22Rv1 (cell line): ENCODE measurements at regions not wholly inside any gene's neighbourhood (a gene's known extent, or its start where the extent isn't known, plus 50 kb on each side); places are given as distances from the start of the nearest gene placed in this dataset.

Source experiments
- ZFX ChIP-seq: fragments of 450-650 bp; IDR thresholded peaks from 2 replicates; pipeline ENCODE4 v1.6.1; 2017; ENCODE audit warnings: antibody characterized with exemption, borderline replicate concordance
- TF ChIP-seq, protein P1 (sequence below): fragments of 450-650 bp; IDR thresholded peaks from 2 replicates; pipeline ENCODE4 v1.5.1; 2017; ENCODE audit warnings: mild to moderate bottlenecking

DNA sequence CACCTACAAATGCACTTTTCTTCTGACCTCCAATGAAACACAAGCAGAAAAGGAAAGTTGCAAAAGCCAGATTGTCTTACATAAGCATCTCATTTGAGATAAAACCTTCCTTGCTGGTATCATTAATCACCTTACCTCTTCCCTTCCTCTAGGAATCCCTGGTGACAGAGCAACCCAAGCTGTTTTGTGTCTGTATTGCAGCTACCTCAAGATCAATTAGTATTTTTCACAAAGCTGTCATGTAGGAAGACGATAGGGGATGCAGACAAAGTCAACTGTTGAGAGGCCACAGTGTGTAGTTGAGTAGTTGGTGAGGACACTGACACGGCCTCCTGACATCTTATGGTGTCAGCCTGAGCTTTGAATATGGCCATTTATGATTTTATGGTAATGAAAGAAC, 339.1 kb upstream of the SLC10A2 start:
- TF ChIP-seq, protein P1, sequence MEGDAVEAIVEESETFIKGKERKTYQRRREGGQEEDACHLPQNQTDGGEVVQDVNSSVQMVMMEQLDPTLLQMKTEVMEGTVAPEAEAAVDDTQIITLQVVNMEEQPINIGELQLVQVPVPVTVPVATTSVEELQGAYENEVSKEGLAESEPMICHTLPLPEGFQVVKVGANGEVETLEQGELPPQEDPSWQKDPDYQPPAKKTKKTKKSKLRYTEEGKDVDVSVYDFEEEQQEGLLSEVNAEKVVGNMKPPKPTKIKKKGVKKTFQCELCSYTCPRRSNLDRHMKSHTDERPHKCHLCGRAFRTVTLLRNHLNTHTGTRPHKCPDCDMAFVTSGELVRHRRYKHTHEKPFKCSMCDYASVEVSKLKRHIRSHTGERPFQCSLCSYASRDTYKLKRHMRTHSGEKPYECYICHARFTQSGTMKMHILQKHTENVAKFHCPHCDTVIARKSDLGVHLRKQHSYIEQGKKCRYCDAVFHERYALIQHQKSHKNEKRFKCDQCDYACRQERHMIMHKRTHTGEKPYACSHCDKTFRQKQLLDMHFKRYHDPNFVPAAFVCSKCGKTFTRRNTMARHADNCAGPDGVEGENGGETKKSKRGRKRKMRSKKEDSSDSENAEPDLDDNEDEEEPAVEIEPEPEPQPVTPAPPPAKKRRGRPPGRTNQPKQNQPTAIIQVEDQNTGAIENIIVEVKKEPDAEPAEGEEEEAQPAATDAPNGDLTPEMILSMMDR = no peak
- TF ChIP-seq ZFX = no peak
